NB4 (cell line): ENCODE measurements at regions not wholly inside any gene's neighbourhood (a gene's known extent, or its start where the extent isn't known, plus 50 kb on each side); places are given as distances from the start of the nearest gene placed in this dataset.

Source experiments
- DNase-seq: peaks from one replicate; pipeline ENCODE4 v3.0.0; 2010; ENCODE audit warnings: low read depth
- H3K4me3 ChIP-seq: one replicate; pipeline ENCODE4 v1.5.1; 2011; ENCODE audit warnings: mild to moderate bottlenecking, low read depth, low read length, moderate library complexity
- MAX ChIP-seq: IDR thresholded peaks from 2 replicates; pipeline ENCODE4 v1.6.1; 2011; ENCODE audit warnings: low read depth, low read length
- MYC ChIP-seq: IDR thresholded peaks from 2 replicates; pipeline ENCODE4 v1.6.1; 2011; ENCODE audit warnings: low read depth, low read length
- POLR2A ChIP-seq: IDR thresholded peaks from 2 replicates; pipeline ENCODE4 v1.6.1; 2011; ENCODE audit warnings: mild to moderate bottlenecking; ENCODE audit not compliant: insufficient read length; ENCODE audit errors: extremely low read depth
- TF ChIP-seq, protein P1 (sequence below): IDR thresholded peaks from one replicate; pipeline ENCODE4 v1.5.1; 2012; ENCODE audit warnings: low read depth, low read length

DNA sequence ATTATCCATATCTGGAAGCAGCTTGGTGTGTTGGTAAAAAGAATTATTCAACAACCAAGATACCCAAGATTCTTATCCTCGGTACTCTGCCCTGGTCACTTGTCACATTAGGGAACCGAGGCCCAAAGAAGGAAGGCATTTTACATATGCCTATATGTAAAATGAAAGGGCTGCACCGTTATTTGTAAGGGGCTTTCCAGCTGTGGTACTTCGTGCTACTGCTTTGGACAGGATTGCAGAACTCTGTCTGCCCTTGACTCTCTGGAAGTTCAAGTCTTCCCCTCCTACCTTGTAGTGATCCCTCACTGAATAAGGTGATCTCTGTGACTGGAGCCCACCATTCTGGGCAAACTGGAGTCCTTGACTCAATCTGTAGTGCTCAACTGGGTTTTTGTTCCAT lies 198.9 kb upstream of the TOPAZ1 start:
- DNase-seq = no peak
- no peak for TF ChIP-seq MAX
- TF ChIP-seq MYC = no peak
- TF ChIP-seq POLR2A = no peak
- TF ChIP-seq, protein P1, sequence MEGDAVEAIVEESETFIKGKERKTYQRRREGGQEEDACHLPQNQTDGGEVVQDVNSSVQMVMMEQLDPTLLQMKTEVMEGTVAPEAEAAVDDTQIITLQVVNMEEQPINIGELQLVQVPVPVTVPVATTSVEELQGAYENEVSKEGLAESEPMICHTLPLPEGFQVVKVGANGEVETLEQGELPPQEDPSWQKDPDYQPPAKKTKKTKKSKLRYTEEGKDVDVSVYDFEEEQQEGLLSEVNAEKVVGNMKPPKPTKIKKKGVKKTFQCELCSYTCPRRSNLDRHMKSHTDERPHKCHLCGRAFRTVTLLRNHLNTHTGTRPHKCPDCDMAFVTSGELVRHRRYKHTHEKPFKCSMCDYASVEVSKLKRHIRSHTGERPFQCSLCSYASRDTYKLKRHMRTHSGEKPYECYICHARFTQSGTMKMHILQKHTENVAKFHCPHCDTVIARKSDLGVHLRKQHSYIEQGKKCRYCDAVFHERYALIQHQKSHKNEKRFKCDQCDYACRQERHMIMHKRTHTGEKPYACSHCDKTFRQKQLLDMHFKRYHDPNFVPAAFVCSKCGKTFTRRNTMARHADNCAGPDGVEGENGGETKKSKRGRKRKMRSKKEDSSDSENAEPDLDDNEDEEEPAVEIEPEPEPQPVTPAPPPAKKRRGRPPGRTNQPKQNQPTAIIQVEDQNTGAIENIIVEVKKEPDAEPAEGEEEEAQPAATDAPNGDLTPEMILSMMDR = no peak
- no peak overlapping the region for H3K4me3 ChIP-seq

GRCh38 chr3:44045476-44046275 lies 196.0 kb upstream of the TOPAZ1 start:
- DNase-seq = peak; percentile 69
- TF ChIP-seq MAX = no peak
- no peak for TF ChIP-seq POLR2A
- no peak for TF ChIP-seq MYC
- no peak overlapping the region for H3K4me3 ChIP-seq

DNA sequence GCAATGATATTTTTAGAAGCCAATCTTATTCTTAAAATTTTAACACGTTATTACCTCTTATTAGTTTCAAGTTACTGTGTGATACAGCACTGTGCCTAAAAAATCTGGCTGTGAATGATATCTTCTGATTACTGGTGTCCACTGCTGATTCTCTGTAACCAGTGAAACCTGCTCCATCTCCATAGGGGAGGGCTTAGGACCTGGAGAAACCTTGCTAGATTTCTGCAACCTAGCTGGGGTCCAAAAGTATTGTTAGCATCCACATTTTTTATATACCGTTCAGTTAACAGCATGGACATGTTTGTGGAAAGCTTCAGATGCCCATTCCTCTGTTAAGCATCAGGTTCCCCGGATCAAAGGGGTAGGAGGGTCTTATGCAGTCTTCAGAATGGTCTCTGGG lies 193.9 kb upstream of the TOPAZ1 start:
- TF ChIP-seq MYC (no peak), POLR2A (no peak), MAX (no peak)
- TF ChIP-seq, protein P1 = no peak
- no peak overlapping the region for H3K4me3 ChIP-seq
- no peak for DNase-seq

DNA sequence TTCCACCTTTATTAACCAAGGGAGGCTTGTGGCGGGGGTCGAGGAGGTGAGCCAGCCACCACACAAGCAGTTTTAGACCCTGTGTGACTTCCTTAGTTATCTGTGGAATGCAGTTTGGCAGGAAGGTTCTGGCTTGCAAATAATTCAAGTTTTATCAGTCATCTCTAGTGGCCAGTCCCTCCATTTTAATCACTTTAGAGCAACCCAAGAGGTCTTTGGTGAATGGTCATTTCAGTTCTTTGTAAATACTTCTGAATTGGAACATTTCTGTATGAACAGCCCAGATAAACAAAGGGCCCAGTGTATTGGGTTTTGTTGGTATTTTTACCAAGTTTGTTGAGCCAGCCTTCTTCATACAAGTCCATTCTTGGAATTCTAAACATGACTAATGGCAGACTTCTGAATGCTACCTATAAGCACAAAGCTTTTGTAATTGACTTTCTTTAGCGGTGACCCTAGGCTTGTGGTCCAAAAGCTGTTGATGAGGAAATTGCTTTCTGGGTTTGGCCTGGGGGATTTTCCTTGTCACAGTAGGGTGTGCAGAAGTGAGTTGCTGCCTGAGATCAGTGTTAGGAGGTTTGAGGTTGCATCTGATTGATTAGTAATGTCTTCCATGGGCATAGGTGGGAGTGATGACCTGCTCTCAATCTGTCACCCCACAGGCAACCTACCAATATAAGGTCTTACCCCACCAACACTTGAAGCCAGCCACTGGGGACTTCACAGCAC lies 193.3 kb upstream of the TOPAZ1 start:
- DNase-seq = no peak
- TF ChIP-seq MYC (no peak), MAX (no peak), POLR2A (no peak)
- TF ChIP-seq, protein P1 = no peak
- no peak overlapping the region for H3K4me3 ChIP-seq

DNA sequence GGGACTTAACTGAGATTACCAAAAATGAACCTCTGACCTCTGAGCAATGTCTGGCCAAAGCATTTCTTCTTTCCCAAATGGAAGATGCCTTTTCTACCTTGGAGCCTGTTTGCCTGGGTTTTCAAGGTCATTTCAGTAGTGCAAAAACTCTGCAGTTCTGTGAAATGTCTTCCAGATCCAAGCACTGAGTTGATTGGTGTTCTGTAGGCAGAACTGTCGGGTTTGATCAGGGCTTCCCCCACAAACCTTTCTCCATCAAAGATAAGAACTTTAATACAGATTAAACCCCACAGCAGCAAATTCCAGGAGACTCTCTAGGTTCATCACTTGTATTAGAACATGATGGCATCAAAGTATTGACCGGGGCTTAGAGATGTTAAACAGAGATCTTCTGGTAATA lies 192.7 kb upstream of the TOPAZ1 start:
- no peak overlapping the region for H3K4me3 ChIP-seq
- no peak for TF ChIP-seq POLR2A
- TF ChIP-seq MYC = no peak
- no peak for TF ChIP-seq MAX
- TF ChIP-seq, protein P1 = no peak
- no peak for DNase-seq

DNA sequence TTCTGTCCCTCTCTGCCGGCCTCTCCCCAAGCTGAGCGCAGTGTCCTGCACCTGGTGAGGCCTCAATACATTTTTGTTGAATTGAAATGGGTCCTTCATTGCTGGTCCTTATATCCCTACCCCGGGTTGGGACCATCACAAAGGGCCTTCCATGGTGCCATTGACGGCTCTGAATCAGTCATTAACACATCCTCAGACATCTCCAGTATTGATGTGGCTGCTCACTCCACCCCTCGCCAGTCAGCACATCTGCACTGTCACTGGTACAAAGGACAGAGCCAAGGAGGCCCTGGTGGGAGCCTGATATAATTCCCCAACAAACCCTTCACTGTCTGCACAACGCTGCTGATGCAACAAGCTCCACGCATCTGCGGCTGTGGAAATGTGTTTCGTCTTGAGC lies 191.6 kb upstream of the TOPAZ1 start:
- H3K4me3 ChIP-seq = no peak overlapping the region
- TF ChIP-seq, protein P1 = no peak
- TF ChIP-seq POLR2A = no peak
- TF ChIP-seq MAX = no peak
- no peak for TF ChIP-seq MYC
- DNase-seq = no peak
